ENCODE measurements at regions not wholly inside any gene's neighbourhood (a gene's known extent, or its start where the extent isn't known, plus 50 kb on each side); places are given as distances from the start of the nearest gene placed in this dataset.

GRCh38 chr10:106450966-106451365, 713.5 kb downstream of the SORCS1 start:
- H3K4me1 Mint-ChIP-seq (ENCODE audit: low read depth): no peaks in the 10 kb centered on the region
- TF ChIP-seq CTCF (IDR thresholded peaks at IDR 0.05): no peak
- H3K36me3 Mint-ChIP-seq (ENCODE audit: low read depth): no peaks in the 10 kb centered on the region
- no peak overlapping the region for H3K27ac Mint-ChIP-seq
- H3K27me3 Mint-ChIP-seq: no peaks in the 10 kb centered on the region
- DNase-seq (no peak), ATAC-seq (no peak)
- ChIA-PET POLR2A (no interaction called here), CTCF (no interaction called here)
- no peak overlapping the region for H3K4me3 Mint-ChIP-seq
- H3K9me3 Mint-ChIP-seq: peaks cover 8% of the 10 kb centered on the region
- intact Hi-C loops (cut with micrococcal nuclease): no loop called here

- Mint-ChIP-seq H3K27ac (no peak overlapping the region), H3K36me3 (ENCODE audit: low read depth) (no peaks in the 10 kb centered on the region), H3K27me3 (no peaks in the 10 kb centered on the region), H3K4me3 (no peak overlapping the region), H3K4me1 (ENCODE audit: low read depth) (no peaks in the 10 kb centered on the region), H3K9me3 (peaks cover 8% of the 10 kb centered on the region)
- ATAC-seq: no peak
- no peak for TF ChIP-seq CTCF (IDR thresholded peaks at IDR 0.05)
- ChIA-PET CTCF (no interaction called here), POLR2A (no interaction called here)
- intact Hi-C loops (cut with micrococcal nuclease): no loop called here
- DNase-seq: no peak
Measured at GRCh38 chr10:106446920-106447319, 717.6 kb downstream of the SORCS1 start.

GRCh38 chr10:106442223-106442622, 722.3 kb downstream of the SORCS1 start:
- CTCF ChIA-PET: no interaction called here

GRCh38 chr10:106440767-106441166, 723.7 kb downstream of the SORCS1 start:
- CTCF ChIA-PET: no interaction called here
- Mint-ChIP-seq H3K4me1 (ENCODE audit: low read depth) (no peaks in the 10 kb centered on the region), H3K27ac (no peak overlapping the region), H3K36me3 (ENCODE audit: low read depth) (no peaks in the 10 kb centered on the region), H3K9me3 (peaks cover 3% of the 10 kb centered on the region), H3K27me3 (no peaks in the 10 kb centered on the region), H3K4me3 (no peak overlapping the region)
- intact Hi-C loops (cut with micrococcal nuclease): no loop called here
- no peak for TF ChIP-seq CTCF (IDR thresholded peaks at IDR 0.05)
- POLR2A ChIA-PET: no interaction called here
- DNase-seq (no peak), ATAC-seq (no peak)

More at GRCh38 chr10:106442223-106442622, 722.3 kb downstream of the SORCS1 start:
- no peak for DNase-seq
- ATAC-seq: no peak
- Mint-ChIP-seq H3K36me3 (ENCODE audit: low read depth) (no peaks in the 10 kb centered on the region), H3K27ac (no peak overlapping the region), H3K4me1 (ENCODE audit: low read depth) (no peaks in the 10 kb centered on the region), H3K27me3 (no peaks in the 10 kb centered on the region), H3K4me3 (no peak overlapping the region), H3K9me3 (peaks cover 9% of the 10 kb centered on the region)
- POLR2A ChIA-PET: no interaction called here
- TF ChIP-seq CTCF (IDR thresholded peaks at IDR 0.05): no peak
- intact Hi-C loops (cut with micrococcal nuclease): no loop called here

- H3K4me1 Mint-ChIP-seq (ENCODE audit: low read depth): no peaks in the 10 kb centered on the region
- ChIA-PET CTCF (no interaction called here), POLR2A (no interaction called here)
- H3K36me3 Mint-ChIP-seq (ENCODE audit: low read depth): no peaks in the 10 kb centered on the region
- ATAC-seq: no peak
- H3K27ac Mint-ChIP-seq: no peak overlapping the region
- peaks cover 3% of the 10 kb centered on the region for H3K9me3 Mint-ChIP-seq
- no peak for TF ChIP-seq CTCF (IDR thresholded peaks at IDR 0.05)
- no peak for DNase-seq
- no peaks in the 10 kb centered on the region for H3K27me3 Mint-ChIP-seq
- no peak overlapping the region for H3K4me3 Mint-ChIP-seq
- intact Hi-C loops (cut with micrococcal nuclease): no loop called here
Measured at GRCh38 chr10:106440355-106440754, 724.2 kb downstream of the SORCS1 start.
